ENCODE measurements at regions not wholly inside any gene's neighbourhood (a gene's known extent, or its start where the extent isn't known, plus 50 kb on each side); places are given as distances from the start of the nearest gene placed in this dataset.

GRCh38 chr3:64974401-64974800 lies 286.6 kb upstream of the ADAMTS9 start:
- TF ChIP-seq USF2 (IDR thresholded peaks at IDR 0.05; ENCODE audit: borderline replicate concordance, low read depth, low read length) (no peak), EP300 (IDR thresholded peaks at IDR 0.05; ENCODE audit: borderline replicate concordance in 1 of 2, low read depth in 1 of 2, low read length in 1 of 2) (no peak)
